Keratinocyte (primary cell): ENCODE measurements at regions not wholly inside any gene's neighbourhood (a gene's known extent, or its start where the extent isn't known, plus 50 kb on each side); places are given as distances from the start of the nearest gene placed in this dataset.

Source experiments
- DNase-seq: peaks from one replicate; pipeline ENCODE4 v3.0.0-alpha.2; 2011; ENCODE audit warnings: low read depth, missing footprints, low spot score
- FAIRE-seq: peaks from 2 replicates; lab custom pipeline; 2011; peaks lifted over from hg19 to GRCh38; lab: Jason Lieb, UNC
- H2AFZ ChIP-seq: 2 replicates; pipeline ENCODE4 v1.6.0; 2012; ENCODE audit warnings: low read length, control low read depth, inconsistent platforms; ENCODE audit not compliant: control insufficient read depth
- H3K27ac ChIP-seq: 2 replicates; pipeline ENCODE4 v1.5.1; 2011; ENCODE audit warnings: low read length; ENCODE audit not compliant: control insufficient read depth, insufficient read depth
- H3K27me3 ChIP-seq: 3 replicates; pipeline ENCODE4 v1.6.0; 2011; ENCODE audit warnings: low read length; ENCODE audit not compliant: control insufficient read depth, insufficient read depth; ENCODE audit errors: extremely low read depth
- H3K36me3 ChIP-seq, 2 experiments: 2 replicates in 1 of 2; 3 replicates in 1 of 2; pipeline ENCODE4 v1.5.1; 2011; ENCODE audit warnings: low read length in 2 of 2, mild to moderate bottlenecking in 1 of 2; ENCODE audit not compliant: control insufficient read depth in 2 of 2, insufficient read depth in 2 of 2; ENCODE audit errors: extremely low read depth in 1 of 2
- H3K4me1 ChIP-seq: 3 replicates; pipeline ENCODE4 v1.5.1; 2011; ENCODE audit warnings: low read length; ENCODE audit not compliant: control insufficient read depth, insufficient read depth; ENCODE audit errors: extremely low read depth
- H3K4me2 ChIP-seq: 3 replicates; pipeline ENCODE4 v1.6.0; 2011; ENCODE audit warnings: low read depth, low read length; ENCODE audit not compliant: control insufficient read depth, insufficient read depth; ENCODE audit errors: extremely low read depth
- H3K4me3 ChIP-seq, 3 experiments: fragments of 200-600 bp in 1 of 3; sonication (generic) in 1 of 3; 2 replicates in 2 of 3; 3 replicates in 1 of 3; pipeline ENCODE4 v1.5.1; 2011 to 2016; ENCODE audit warnings: low read length in 3 of 3, mild to moderate bottlenecking in 3 of 3, control low read depth in 2 of 3, inconsistent platforms in 1 of 3, low read depth in 1 of 3, mixed read lengths in 1 of 3, mixed run types in 1 of 3, moderate library complexity in 1 of 3; ENCODE audit not compliant: control insufficient read depth in 2 of 3, insufficient read depth in 2 of 3; ENCODE audit errors: extremely low read depth in 1 of 3
- H3K79me2 ChIP-seq: 2 replicates; pipeline ENCODE4 v1.6.0; 2012; ENCODE audit warnings: low read length; ENCODE audit not compliant: control insufficient read depth, insufficient read depth
- H3K9ac ChIP-seq: 3 replicates; pipeline ENCODE4 v1.6.0; 2011; ENCODE audit warnings: low read length; ENCODE audit not compliant: control insufficient read depth, insufficient read depth; ENCODE audit errors: extremely low read depth
- H3K9me1 ChIP-seq: 3 replicates; pipeline ENCODE4 v1.6.0; 2011; ENCODE audit warnings: low read length; ENCODE audit not compliant: control insufficient read depth, insufficient read depth; ENCODE audit errors: extremely low read depth
- H3K9me3 ChIP-seq: 2 replicates; pipeline ENCODE4 v1.5.1; 2012; ENCODE audit warnings: low read depth, low read length; ENCODE audit not compliant: control insufficient read depth
- H4K20me1 ChIP-seq: 3 replicates; pipeline ENCODE4 v1.6.0; 2011; ENCODE audit warnings: low read length; ENCODE audit not compliant: control insufficient read depth, insufficient read depth; ENCODE audit errors: extremely low read depth
- EZH2 ChIP-seq: IDR thresholded peaks from one replicate; pipeline ENCODE4 v1.6.1; 2012; ENCODE audit warnings: inconsistent platforms, mild to moderate bottlenecking, low read length, moderate library complexity
- dilution Hi-C: fragments of 300-500 bp; cut with MboI; formaldehyde crosslinking; loops from one replicate; pipeline ENCODE4 v1.7.0; 2020; ENCODE audit warnings: low sequenced_read_pairs; ENCODE audit not compliant: extremely low pct_ligation_motif_present
- TF ChIP-seq, protein P1 (sequence below), 3 experiments: IDR thresholded peaks in 1 of 3; conservative IDR thresholded peaks in 1 of 3; optimal IDR thresholded peaks in 1 of 3; 2 replicates in 2 of 3; 3 replicates in 1 of 3; pipeline versions ENCODE3 to v1.5.1; 2011; ENCODE audit warnings: low read length in 3 of 3, mild to moderate bottlenecking in 3 of 3, moderate library complexity in 2 of 3, control low read depth in 1 of 3, inconsistent platforms in 1 of 3; ENCODE audit not compliant: insufficient read depth in 2 of 3; ENCODE audit errors: extremely low read depth in 1 of 3

DNA sequence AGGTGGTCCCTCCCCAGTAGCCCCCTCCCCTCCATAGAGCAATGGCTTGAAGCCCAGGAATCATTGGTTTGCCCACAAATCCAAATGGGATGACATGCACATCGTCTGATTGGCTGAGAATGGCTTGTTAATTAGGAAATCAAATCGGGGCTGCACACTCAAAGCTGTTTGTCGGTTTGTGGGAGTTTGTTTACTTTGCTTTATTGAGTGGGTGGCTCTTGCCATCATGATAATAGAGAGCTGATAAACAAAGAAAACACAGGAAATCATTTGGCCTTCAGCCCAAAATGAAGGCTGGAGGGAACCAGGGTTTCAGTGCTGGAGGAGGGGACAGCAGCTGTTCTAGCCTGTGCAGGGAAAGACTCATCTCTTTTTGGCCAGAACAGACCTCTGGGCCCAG lies 316.3 kb downstream of the CBLN1 start:
- no peak overlapping the region for H3K9ac ChIP-seq
- FAIRE-seq = peak; percentile 52

DNA sequence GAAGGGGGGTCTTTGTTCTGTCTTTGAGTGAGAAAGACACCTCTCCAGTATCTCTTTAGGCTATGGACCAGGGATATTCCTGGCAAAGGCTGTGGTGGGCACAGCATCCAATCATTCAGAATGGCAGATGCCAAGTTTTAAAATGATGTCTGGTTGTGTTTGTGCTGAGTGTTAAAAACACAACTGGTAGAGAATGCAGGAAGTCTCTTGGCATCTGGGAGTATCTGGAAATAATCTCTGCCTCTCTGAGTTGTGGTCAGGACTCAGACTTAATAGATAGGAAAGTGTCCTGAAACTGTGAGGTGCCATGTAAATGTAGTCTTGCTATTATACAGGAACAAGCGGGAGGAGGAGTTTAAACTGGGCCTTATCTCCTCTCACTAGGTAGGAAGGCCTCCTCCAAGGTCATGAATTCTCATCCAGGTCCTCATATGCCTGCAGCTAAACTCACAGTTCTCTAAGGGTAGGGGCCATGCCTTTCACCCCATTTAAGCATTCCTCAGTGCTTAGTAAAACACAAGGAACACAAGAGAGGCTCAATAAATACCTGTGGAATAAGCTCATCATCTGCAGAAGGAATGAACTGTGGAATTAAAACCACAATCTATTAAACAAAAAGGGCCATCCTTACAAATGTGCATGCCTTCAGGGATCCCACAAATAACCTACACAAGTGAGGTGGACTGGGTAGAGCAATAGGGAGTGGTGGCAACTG lies 317.6 kb downstream of the CBLN1 start:
- DNase-seq (peak; percentile 87), FAIRE-seq (peak; percentile 96)
- Histone ChIP-seq H4K20me1 (no peaks in the 10 kb centered on the region), H3K9ac (peak overlapping the region; percentile 36), H3K36me3 (no peaks in the 10 kb centered on the region), H3K27ac (peak overlapping the region; percentile 80), H3K9me1 (no peaks in the 10 kb centered on the region), H3K4me3 (peak overlapping the region in 1 of 3 experiments; percentile 19), H3K79me2 (no peaks in the 10 kb centered on the region), H3K4me2 (peak overlapping the region; percentile 37), H2AFZ (no peak overlapping the region), H3K9me3 (no peaks in the 10 kb centered on the region), H3K27me3 (no peaks in the 10 kb centered on the region), H3K4me1 (peaks cover 62% of the 10 kb centered on the region)
- TF ChIP-seq, protein P1, sequence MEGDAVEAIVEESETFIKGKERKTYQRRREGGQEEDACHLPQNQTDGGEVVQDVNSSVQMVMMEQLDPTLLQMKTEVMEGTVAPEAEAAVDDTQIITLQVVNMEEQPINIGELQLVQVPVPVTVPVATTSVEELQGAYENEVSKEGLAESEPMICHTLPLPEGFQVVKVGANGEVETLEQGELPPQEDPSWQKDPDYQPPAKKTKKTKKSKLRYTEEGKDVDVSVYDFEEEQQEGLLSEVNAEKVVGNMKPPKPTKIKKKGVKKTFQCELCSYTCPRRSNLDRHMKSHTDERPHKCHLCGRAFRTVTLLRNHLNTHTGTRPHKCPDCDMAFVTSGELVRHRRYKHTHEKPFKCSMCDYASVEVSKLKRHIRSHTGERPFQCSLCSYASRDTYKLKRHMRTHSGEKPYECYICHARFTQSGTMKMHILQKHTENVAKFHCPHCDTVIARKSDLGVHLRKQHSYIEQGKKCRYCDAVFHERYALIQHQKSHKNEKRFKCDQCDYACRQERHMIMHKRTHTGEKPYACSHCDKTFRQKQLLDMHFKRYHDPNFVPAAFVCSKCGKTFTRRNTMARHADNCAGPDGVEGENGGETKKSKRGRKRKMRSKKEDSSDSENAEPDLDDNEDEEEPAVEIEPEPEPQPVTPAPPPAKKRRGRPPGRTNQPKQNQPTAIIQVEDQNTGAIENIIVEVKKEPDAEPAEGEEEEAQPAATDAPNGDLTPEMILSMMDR (optimal IDR thresholded peaks at IDR 0.05 in 1 of 3, IDR thresholded peaks at IDR 0.05 in 1 of 3, conservative IDR thresholded peaks at IDR 0.05 in 1 of 3; ENCODE audit: extremely low read depth in 1 of 3, insufficient read depth in 2 of 3, low read length in 3 of 3) = no peak
- no peak for TF ChIP-seq EZH2
- dilution Hi-C loops = no loop called here

More for the DNA sequence above, 316.3 kb downstream of the CBLN1 start:
- Histone ChIP-seq H3K4me1 (peaks cover 61% of the 10 kb centered on the region), H3K9me1 (no peaks in the 10 kb centered on the region), H3K36me3 (no peaks in the 10 kb centered on the region), H3K27me3 (no peaks in the 10 kb centered on the region), H3K4me2 (peak overlapping the region; percentile 23), H3K27ac (no peak overlapping the region), H3K79me2 (no peaks in the 10 kb centered on the region), H3K4me3 (no peak overlapping the region), H3K9me3 (no peaks in the 10 kb centered on the region), H4K20me1 (no peaks in the 10 kb centered on the region), H2AFZ (no peak overlapping the region)
- no peak for TF ChIP-seq EZH2
- TF ChIP-seq, protein P1 (optimal IDR thresholded peaks at IDR 0.05 in 1 of 3, IDR thresholded peaks at IDR 0.05 in 1 of 3, conservative IDR thresholded peaks at IDR 0.05 in 1 of 3; ENCODE audit: extremely low read depth in 1 of 3, insufficient read depth in 2 of 3, low read length in 3 of 3) = no peak
- dilution Hi-C loops = no loop called here
- DNase-seq = no peak
